ENCODE measurements at regions not wholly inside any gene's neighbourhood (a gene's known extent, or its start where the extent isn't known, plus 50 kb on each side); places are given as distances from the start of the nearest gene placed in this dataset.

GRCh38 chrX:73768886-73769285 lies 83.6 kb downstream of the XIST start:
- TF ChIP-seq ELF4 (CRISPR knock-in tag; IDR thresholded peaks at IDR 0.05; ENCODE audit: low read depth) (no peak), CTCF (IDR thresholded peaks at IDR 0.05) (no peak), MAX (CRISPR knock-in tag; IDR thresholded peaks at IDR 0.05) (no peak), SMAD3 (CRISPR knock-in tag; IDR thresholded peaks at IDR 0.05; ENCODE audit: borderline replicate concordance) (no peak), SP1 (CRISPR knock-in tag; conservative IDR thresholded peaks at IDR 0.05) (no peak), GRHL2 (CRISPR knock-in tag; IDR thresholded peaks at IDR 0.05; ENCODE audit: insufficient replicate concordance, severe bottlenecking) (no peak), KAT7 (CRISPR knock-in tag; IDR thresholded peaks at IDR 0.05; ENCODE audit: borderline replicate concordance) (no peak), ATF6 (CRISPR knock-in tag; IDR thresholded peaks at IDR 0.05) (no peak)

Data from WTC11 (cell line).